Activated CD8-positive, alpha-beta T cell treated with anti-CD3 and anti-CD28 coated beads for 36 hours (primary cell): ENCODE measurements at regions not wholly inside any gene's neighbourhood (a gene's known extent, or its start where the extent isn't known, plus 50 kb on each side); places are given as distances from the start of the nearest gene placed in this dataset.
"Not testable (repeated sequence)": the region's sequence is repeated elsewhere in the genome, so short reads cannot be mapped to it uniquely, and the experiment has no call there.

Experiments used
- ATAC-seq: fragments of 200-7000 bp; cut with Tn5 transposase; one replicate; pipeline ENCODE4 v1.10.0; 2021; ENCODE audit warnings: mild to moderate bottlenecking, moderate library complexity
- CTCF ChIA-PET: fragments of 350-600 bp; sonication (Branson Sonifier 250); formaldehyde crosslinking; loops from one replicate; lab custom pipeline; 2021; ENCODE audit warnings: antibody characterized with exemption; lab: Charles Lee
- POLR2A ChIA-PET: fragments of 350-600 bp; sonication (Branson Sonifier 250); formaldehyde crosslinking; loops from one replicate; lab custom pipeline; 2021; ENCODE audit warnings: antibody characterized with exemption; lab: Charles Lee
- DNase-seq: peaks from one replicate; pipeline ENCODE4 v3.0.0-alpha.2; 2020
- H3K27ac Mint-ChIP-seq: one replicate; pipeline ENCODE4 v1.8.0; 2021; ENCODE audit warnings: mild to moderate bottlenecking, mixed read lengths
- H3K27me3 Mint-ChIP-seq: one replicate; pipeline ENCODE4 v1.8.0; 2021; ENCODE audit warnings: mixed read lengths
- H3K36me3 Mint-ChIP-seq: one replicate; pipeline ENCODE4 v1.8.0; 2021; ENCODE audit warnings: low read depth, mixed read lengths
- H3K4me1 Mint-ChIP-seq: one replicate; pipeline ENCODE4 v1.8.0; 2021; ENCODE audit warnings: low read depth, mixed read lengths
- H3K4me3 Mint-ChIP-seq: one replicate; pipeline ENCODE4 v1.8.0; 2021; ENCODE audit warnings: mild to moderate bottlenecking, moderate library complexity, mixed read lengths
- H3K9me3 Mint-ChIP-seq: one replicate; pipeline ENCODE4 v1.8.0; 2021; ENCODE audit warnings: mixed read lengths
- CTCF ChIP-seq: fragments of 200-600 bp; IDR thresholded peaks from one replicate; pipeline ENCODE4 v1.8.0; 2022; ENCODE audit warnings: antibody characterized with exemption, mild to moderate bottlenecking
- intact Hi-C: fragments of 100-400 bp; cut with micrococcal nuclease; formaldehyde crosslinking; loops from one replicate; pipeline ENCODE4 v1.10.0; 2022

- H3K4me1 Mint-ChIP-seq = no peaks in the 10 kb centered on the region
- H3K27ac Mint-ChIP-seq = no peak overlapping the region
- no peak for ATAC-seq
- ChIA-PET CTCF (interaction anchor here (0.7 kb wide), 1 partner anchor 121 kb away, joined by 3 read pairs; no protein-coding TSS in a partner anchor), POLR2A (no interaction called here)
- intact Hi-C loops = no loop called here
- TF ChIP-seq CTCF = no peak
- no peak overlapping the region for H3K4me3 Mint-ChIP-seq
- no peaks in the 10 kb centered on the region for H3K9me3 Mint-ChIP-seq
- no peak for DNase-seq
- no peaks in the 10 kb centered on the region for H3K36me3 Mint-ChIP-seq
- peaks cover 4% of the 10 kb centered on the region for H3K27me3 Mint-ChIP-seq
Observed at GRCh38 chr3:124347418-124347817, 355.5 kb upstream of the ROPN1 start.

GRCh38 chr3:124348555-124348954, 356.6 kb upstream of the ROPN1 start:
- ATAC-seq, DNase-seq, intact Hi-C loops, H3K27ac Mint-ChIP-seq, H3K4me3 Mint-ChIP-seq, H3K27me3 Mint-ChIP-seq, H3K9me3 Mint-ChIP-seq, POLR2A ChIA-PET, H3K4me1 Mint-ChIP-seq, CTCF ChIA-PET, H3K36me3 Mint-ChIP-seq: not testable (repeated sequence)

- no peaks in the 10 kb centered on the region for H3K36me3 Mint-ChIP-seq
- POLR2A ChIA-PET = no interaction called here
- no peak for DNase-seq
- CTCF ChIA-PET = interaction anchor here (0.8 to 1.4 kb wide), 6 partner anchors 12 to 208 kb away, joined by 3 to 6 read pairs (median 4); no protein-coding TSS in a partner anchor
- H3K4me1 Mint-ChIP-seq = no peaks in the 10 kb centered on the region
- no peak for ATAC-seq
- H3K4me3 Mint-ChIP-seq = no peak overlapping the region
- no peak for TF ChIP-seq CTCF
- intact Hi-C loops = loop anchor here (10.0 kb wide), 1 partner anchor 113 kb away; no protein-coding TSS in a partner anchor
- H3K27ac Mint-ChIP-seq = no peak overlapping the region
- peaks cover 2% of the 10 kb centered on the region for H3K27me3 Mint-ChIP-seq
- H3K9me3 Mint-ChIP-seq = peaks cover under 1% of the 10 kb centered on the region
Observed at GRCh38 chr3:124351430-124352148, 359.7 kb upstream of the ROPN1 start.

GRCh38 chr3:124352149-124352539, 360.2 kb upstream of the ROPN1 start:
- intact Hi-C loops = loop anchor here (10.0 kb wide), 1 partner anchor 113 kb away; no protein-coding TSS in a partner anchor
- ATAC-seq = no peak
- CTCF ChIA-PET = interaction anchor here (1.1 to 1.4 kb wide), 3 partner anchors 11 to 198 kb away, joined by 4 to 6 read pairs (median 4); no protein-coding TSS in a partner anchor
- POLR2A ChIA-PET = no interaction called here
- Mint-ChIP-seq H3K4me3 (no peak overlapping the region), H3K4me1 (no peaks in the 10 kb centered on the region), H3K27ac (no peak overlapping the region), H3K27me3 (peaks cover 6% of the 10 kb centered on the region), H3K9me3 (peaks cover 2% of the 10 kb centered on the region), H3K36me3 (no peaks in the 10 kb centered on the region)
- no peak for TF ChIP-seq CTCF
- DNase-seq = no peak

GRCh38 chr3:124353691-124354090, 361.8 kb upstream of the ROPN1 start:
- ATAC-seq (no peak), DNase-seq (no peak)
- H3K36me3 Mint-ChIP-seq = no peaks in the 10 kb centered on the region
- peaks cover 2% of the 10 kb centered on the region for H3K9me3 Mint-ChIP-seq
- H3K4me3 Mint-ChIP-seq = no peak overlapping the region
- peaks cover 5% of the 10 kb centered on the region for H3K27me3 Mint-ChIP-seq
- no peak for TF ChIP-seq CTCF
- intact Hi-C loops = loop anchor here (10.0 kb wide), 1 partner anchor 111 kb away; no protein-coding TSS in a partner anchor
- H3K27ac Mint-ChIP-seq = no peak overlapping the region
- H3K4me1 Mint-ChIP-seq = no peaks in the 10 kb centered on the region
- CTCF ChIA-PET = interaction anchor here (1.2 kb wide), 1 partner anchor 114 kb away, joined by 4 read pairs; no protein-coding TSS in a partner anchor
- POLR2A ChIA-PET = no interaction called here
